D721Med (cell line): ENCODE measurements at regions not wholly inside any gene's neighbourhood (a gene's known extent, or its start where the extent isn't known, plus 50 kb on each side); places are given as distances from the start of the nearest gene placed in this dataset.
A peak's percentile ranks its signal among the peaks of the same experiment; 100 is the strongest.

Source experiments
- DNase-seq: peaks from one replicate; pipeline ENCODE4 v3.0.0; 2011; ENCODE audit warnings: low spot score; ENCODE audit not compliant: insufficient read length
- FAIRE-seq: peaks from 2 replicates; lab custom pipeline; 2011; peaks lifted over from hg19 to GRCh38; lab: Jason Lieb, UNC
- TF ChIP-seq, protein P1 (sequence below): IDR thresholded peaks from 2 replicates; pipeline ENCODE4 v1.5.1; 2012; ENCODE audit warnings: mild to moderate bottlenecking, control low read depth; ENCODE audit not compliant: insufficient read depth; ENCODE audit errors: missing control alignments

DNA sequence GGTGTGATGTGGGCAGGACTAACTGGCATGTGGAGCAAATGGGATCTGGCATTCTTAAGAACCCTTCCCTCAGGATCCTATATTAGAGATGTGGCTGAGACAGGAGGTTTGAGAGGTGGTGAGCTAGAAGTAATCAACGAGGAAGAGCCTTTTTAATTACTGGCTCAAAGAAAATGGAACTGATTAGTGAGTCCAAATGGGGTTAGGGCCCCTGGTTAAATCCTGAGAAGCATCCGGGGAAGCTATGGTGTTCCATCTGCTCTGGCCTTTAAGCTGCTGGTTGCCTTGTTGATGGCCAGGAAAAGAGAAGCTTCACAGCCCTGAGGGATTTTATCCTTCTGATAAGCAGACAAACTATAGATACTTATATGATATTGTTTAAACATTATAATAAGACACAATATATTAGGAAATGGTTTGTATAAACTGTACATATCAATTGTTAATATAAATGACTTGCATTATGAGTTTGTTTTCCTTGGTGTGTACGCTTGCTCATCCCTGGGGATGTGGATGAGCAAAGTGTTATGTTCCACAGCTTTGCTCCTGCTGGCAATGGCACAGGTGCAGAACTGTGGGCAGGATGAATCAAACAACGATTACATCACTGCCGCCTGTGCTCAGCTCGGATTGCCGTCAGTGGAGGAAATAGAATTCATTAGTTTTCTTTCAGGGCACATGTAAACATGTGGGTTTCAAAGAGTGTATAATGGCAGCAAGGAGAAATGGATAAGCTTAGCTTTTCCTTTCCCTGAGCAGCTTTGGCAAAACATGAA lies 328.6 kb upstream of the ARX start:
- TF ChIP-seq, protein P1, sequence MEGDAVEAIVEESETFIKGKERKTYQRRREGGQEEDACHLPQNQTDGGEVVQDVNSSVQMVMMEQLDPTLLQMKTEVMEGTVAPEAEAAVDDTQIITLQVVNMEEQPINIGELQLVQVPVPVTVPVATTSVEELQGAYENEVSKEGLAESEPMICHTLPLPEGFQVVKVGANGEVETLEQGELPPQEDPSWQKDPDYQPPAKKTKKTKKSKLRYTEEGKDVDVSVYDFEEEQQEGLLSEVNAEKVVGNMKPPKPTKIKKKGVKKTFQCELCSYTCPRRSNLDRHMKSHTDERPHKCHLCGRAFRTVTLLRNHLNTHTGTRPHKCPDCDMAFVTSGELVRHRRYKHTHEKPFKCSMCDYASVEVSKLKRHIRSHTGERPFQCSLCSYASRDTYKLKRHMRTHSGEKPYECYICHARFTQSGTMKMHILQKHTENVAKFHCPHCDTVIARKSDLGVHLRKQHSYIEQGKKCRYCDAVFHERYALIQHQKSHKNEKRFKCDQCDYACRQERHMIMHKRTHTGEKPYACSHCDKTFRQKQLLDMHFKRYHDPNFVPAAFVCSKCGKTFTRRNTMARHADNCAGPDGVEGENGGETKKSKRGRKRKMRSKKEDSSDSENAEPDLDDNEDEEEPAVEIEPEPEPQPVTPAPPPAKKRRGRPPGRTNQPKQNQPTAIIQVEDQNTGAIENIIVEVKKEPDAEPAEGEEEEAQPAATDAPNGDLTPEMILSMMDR = no peak
- FAIRE-seq = peak; percentile 74
- peak; percentile 25 for DNase-seq

DNA sequence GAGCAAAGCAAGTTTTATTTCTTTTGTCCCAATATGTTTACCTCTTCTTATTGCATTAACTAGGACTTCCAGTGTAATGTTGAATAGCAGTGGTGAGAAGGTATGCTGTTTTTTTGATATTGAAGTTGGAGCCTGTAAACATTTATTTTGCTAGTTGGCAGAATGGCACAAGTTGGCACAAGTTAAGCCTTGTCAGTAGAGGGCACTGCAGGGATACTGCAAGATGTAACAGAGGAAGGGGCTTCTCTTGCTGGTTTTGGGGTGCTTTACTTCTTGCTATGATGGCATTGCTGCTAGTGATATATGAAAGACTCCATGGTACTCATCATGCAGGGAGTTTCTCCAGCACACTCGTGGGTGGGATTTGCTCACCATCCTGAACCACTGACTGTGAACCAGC lies 327.3 kb upstream of the ARX start:
- FAIRE-seq = no peak
- TF ChIP-seq, protein P1 = peak; percentile 31
- DNase-seq = no peak

DNA sequence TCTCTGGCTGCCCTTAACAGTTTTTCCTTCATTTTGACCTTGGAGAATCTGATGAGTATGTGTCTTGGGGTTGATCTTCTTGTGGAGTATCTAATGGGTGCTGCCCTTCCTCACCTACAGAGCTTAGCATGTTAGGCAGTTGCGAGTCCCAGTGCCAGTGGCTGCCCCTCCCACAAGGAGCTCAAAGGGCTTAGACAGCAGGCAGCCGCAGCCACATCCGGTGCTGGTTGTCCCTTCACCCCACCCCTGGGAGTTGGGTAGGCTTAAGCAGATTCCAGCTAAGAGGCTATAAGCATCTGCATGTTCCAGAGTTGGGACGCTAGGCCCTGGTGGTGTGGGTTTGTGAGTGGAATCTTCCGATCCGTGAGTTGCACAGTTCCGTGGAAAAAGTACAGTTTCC lies 322.1 kb upstream of the ARX start:
- DNase-seq (peak; percentile 13), FAIRE-seq (peak; percentile 61)
- TF ChIP-seq, protein P1 = no peak

DNA sequence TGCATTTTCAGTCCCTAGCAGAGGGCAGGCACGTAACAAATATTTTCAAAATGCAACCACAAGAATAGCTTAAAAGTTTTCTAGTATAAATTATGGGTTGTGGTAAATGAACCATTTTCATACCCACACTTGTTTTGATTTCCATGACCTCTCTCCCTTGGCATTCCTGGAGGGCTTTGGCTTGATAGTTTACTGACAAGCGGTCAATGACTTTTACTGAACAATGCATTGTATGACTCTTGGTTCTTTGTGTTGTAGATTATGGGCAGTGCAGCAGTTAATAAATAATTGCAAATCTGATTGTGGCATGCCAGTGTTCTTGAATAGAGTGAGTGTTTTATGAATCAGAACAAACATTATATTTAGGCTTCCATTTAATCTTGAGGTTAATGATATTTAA lies 285.2 kb upstream of the ARX start:
- TF ChIP-seq, protein P1 = no peak
- FAIRE-seq = no peak

DNA sequence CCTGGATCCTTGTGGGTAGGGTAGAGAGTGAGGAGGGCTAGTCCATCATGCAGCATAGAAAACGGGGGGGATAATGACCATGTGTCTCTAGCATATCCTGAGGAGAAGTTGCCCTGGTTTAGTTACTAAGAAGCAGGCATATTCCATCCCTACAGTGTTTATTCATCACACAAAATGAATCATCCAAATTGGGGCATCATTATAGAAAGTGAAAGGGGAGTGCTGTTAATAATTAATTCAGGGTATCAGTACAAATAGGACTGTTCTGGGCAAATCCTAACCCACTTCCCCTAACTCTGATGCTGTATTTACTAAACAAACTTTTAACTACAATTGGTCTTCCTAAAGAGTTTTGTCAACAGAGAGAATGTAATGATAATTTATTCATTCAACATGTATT lies 281.1 kb upstream of the ARX start:
- DNase-seq = no peak
- TF ChIP-seq, protein P1 = no peak
- FAIRE-seq = no peak

More for the DNA sequence above, 285.2 kb upstream of the ARX start:
- DNase-seq = no peak

DNA sequence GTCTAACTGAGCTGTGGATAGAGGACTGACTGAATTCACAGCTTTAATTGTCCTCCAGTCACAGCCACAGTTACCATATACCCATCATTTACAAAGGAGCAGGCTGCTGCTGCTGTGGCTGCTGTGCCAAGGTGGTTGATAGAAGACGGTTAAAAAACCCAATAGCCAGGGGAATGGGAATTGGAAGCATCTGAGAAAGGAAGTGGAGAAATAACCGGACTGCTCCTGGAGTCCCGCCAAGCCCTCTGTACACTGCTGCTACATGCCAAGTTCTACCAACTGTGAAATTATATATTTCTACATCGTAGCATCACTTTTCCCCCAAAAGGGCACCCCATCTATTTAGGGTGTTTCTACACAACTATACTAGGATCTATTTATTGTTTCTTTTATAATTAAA lies 279.7 kb upstream of the ARX start:
- no peak for DNase-seq
- no peak for FAIRE-seq
- TF ChIP-seq, protein P1 = no peak

DNA sequence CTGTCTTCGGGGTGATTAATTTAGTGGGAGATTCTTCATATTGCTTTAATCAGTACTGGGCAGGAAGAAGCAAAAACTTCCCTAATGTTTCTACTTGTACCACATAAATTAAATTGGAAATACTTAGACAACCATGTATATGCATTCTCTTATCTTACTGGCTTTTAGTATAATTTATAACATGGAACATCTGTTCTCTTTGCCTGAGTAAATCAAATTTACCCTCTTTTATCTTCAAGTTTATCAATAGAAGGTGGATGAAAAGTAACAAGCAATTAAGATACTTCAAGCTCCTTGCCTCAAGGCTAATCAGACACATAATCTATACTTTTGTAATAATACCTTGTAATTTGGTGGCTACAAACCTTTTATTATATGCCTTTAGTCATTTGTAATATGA lies 274.4 kb upstream of the ARX start:
- TF ChIP-seq, protein P1 = no peak
- no peak for DNase-seq
- no peak for FAIRE-seq
